ENCODE measurements at regions not wholly inside any gene's neighbourhood (a gene's known extent, or its start where the extent isn't known, plus 50 kb on each side); places are given as distances from the start of the nearest gene placed in this dataset.
"Not testable (repeated sequence)": the region's sequence is repeated elsewhere in the genome, so short reads cannot be mapped to it uniquely, and the experiment has no call there.

DNA sequence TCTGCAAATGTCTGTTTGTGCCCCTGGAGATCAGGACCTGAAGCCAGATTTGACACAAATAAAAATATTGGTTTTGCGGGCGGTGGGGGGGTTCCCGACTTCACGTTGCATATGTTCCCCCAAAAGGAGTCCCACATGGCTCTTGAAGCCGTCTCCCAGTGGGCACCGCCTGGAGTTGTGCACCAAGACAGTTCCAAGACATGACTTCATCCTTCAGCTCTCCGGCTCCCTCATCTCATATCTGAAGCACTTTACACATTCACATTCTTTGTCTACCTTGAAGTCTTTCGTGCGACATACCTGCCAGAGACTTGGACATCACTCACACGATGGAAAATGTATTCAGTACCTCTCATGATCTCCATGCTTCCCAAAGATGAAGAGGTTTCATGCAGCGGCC, 362.8 kb upstream of the FOXK1 start:
- no peak for DNase-seq (ENCODE audit: low spot score)

- DNase-seq (ENCODE audit: low spot score) = no peak
These were observed 356.4 kb upstream of the FOXK1 start for GRCh38 chr7:4325732-4326131.

GRCh38 chr7:4331711-4332110, 350.4 kb upstream of the FOXK1 start:
- no peak for DNase-seq (ENCODE audit: low spot score)

- no peak for DNase-seq (ENCODE audit: low spot score)
These were observed 343.5 kb upstream of the FOXK1 start for GRCh38 chr7:4338556-4338955.

GRCh38 chr7:4343272-4344247, 338.5 kb upstream of the FOXK1 start:
- no peak for DNase-seq (ENCODE audit: low spot score)

- DNase-seq (ENCODE audit: low spot score) = no peak
These were observed 337.1 kb upstream of the FOXK1 start for GRCh38 chr7:4345004-4345403.

- DNase-seq (ENCODE audit: low spot score) = no peak
These were observed 330.0 kb upstream of the FOXK1 start for GRCh38 chr7:4352069-4352468.

GRCh38 chr7:4361774-4362173, 320.3 kb upstream of the FOXK1 start:
- no peak for DNase-seq (ENCODE audit: low spot score)

DNA sequence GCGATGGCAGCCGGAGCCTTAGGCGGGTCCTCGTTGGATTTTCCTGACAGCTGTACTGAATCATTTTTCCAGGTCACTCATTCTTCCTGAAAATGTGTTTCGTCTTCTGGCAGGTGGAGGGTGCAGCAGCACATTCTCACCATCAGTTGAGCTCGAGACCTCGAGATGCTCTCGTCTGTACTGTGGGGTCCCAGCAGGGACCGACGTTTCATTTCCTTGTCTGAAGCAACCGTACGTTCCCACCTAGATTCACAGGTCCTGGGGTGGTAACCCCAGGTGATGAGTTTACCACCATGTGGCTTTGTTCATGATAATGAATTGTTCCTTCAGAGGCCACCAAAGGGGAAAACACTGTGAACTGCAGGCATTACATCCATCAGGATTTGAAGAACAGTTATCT, 298.5 kb upstream of the FOXK1 start:
- no peak for DNase-seq (ENCODE audit: low spot score)

GRCh38 chr7:4386190-4386589, 295.9 kb upstream of the FOXK1 start:
- no peak for DNase-seq (ENCODE audit: low spot score)

GRCh38 chr7:4391103-4391502, 291.0 kb upstream of the FOXK1 start:
- DNase-seq (ENCODE audit: low spot score) = not testable (repeated sequence)

DNA sequence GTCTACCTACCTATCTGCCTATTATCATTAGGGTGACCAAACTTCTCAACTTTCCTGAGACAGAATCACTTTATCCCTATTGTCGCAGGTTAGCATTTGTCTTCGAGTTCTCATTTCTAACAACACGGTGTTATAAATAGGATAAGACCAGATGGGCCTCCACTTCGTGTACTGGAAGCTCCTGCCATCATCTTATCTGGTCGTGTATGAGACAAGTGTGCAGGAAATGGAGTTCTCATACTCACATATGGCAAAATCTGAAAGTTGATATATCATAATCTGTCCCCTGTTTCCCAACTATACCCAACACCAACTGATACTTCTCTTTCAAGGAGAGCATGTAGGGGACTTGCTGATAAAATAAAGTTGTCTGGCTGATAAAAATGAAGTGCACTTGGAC, 287.4 kb upstream of the FOXK1 start:
- DNase-seq (ENCODE audit: low spot score) = no peak

DNA sequence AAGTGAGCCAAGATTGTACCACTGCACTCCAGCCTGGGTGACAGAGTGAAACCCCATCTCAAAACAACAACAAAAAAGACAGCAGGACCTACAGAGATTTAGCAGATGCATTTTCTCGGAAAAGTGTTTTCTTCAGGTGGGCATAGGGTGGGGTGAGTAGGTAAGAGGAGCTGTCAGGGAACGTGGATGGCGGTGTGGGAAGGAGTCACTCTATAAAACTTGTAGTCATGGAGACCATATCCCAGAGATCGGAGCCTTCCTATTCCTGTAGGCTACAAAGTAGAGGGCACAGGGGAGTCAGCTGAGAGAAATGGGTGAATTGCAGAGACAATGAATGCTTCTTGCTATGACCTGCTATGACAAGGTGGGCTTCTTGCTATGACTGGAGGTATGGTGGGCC, 283.0 kb upstream of the FOXK1 start:
- DNase-seq (ENCODE audit: low spot score) = no peak

- DNase-seq (ENCODE audit: low spot score) = no peak
These were observed 282.5 kb upstream of the FOXK1 start for GRCh38 chr7:4399596-4399995.

- peak; percentile 73 for DNase-seq (ENCODE audit: low spot score)
These were observed 275.6 kb upstream of the FOXK1 start for GRCh38 chr7:4406288-4407058.

DNA sequence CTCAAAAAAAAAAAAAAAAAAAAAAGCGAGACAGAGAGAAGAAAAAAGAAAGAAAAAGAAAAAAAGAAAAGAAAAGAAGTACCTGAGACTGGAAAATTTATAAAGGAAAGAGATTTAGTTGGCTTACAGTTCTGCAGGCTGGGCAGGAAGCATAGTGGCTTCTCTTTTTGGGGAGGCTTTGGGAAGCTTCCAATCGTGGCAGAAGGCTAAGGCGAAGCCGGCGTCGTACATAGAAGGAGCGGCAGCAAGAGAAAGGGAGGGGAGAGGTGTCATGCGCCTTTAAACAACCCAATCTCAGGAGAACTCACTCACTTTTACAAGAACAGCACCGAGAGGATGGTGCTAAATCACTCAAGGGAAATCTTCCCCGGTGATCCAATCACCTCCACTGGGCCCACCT, 272.1 kb upstream of the FOXK1 start:
- no peak for DNase-seq (ENCODE audit: low spot score)

DNA sequence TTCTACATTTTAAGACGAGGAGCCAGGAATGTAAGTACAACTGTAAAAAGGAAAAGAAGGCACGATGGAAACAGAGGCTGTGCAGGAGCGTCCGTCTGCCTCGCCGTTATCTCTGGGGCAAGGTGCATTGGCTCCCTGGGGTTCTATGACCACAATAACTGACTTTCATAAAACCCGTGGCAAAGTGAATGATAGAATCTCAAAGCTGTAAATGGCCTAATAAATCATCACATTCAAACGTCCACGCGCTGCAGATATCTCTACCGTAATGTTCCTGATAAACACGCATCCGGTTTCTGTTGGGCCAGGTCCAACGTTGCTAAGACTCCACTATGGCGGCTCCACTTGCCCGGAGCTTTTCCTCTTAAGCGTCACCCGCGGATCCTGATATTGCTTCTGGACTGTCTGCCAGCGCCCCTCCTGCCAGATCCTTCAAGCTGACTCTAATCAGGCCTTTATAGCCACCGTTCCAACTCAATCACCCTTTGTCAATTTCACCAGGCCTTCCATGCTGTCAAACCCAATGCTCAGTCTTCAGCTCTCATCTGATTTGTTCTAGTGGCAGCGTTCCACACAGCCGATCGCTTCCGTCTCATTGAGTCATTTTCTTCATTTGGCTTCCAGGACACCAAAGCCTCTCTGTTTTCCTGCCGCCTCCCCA, 265.6 kb upstream of the FOXK1 start:
- DNase-seq (ENCODE audit: low spot score) = peak; percentile 50

GRCh38 chr7:4428526-4428925, 253.6 kb upstream of the FOXK1 start:
- DNase-seq (ENCODE audit: low spot score) = no peak

- no peak for DNase-seq (ENCODE audit: low spot score)
These were observed 251.9 kb upstream of the FOXK1 start for GRCh38 chr7:4430227-4430626.

DNA sequence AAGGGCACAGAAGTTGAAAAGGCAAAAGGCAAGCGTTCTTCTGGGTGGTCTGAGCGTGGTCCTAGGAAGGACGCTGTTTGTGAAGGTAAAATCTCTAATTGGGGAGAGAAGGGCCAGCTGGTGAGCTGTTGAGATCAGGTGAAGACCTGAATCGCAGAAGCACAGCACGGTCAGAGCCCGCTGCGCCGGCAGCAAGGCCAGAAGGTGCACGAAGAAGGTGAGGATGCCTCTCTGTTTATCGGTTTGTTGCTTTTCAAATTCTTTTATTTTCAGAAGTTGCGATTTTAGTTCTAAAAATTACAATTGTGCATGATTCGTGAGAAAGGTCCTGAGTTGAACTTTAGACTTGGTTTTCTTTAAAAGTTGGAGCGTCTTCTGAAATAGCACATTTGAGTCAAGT, 247.8 kb upstream of the FOXK1 start:
- DNase-seq (ENCODE audit: low spot score) = no peak

- DNase-seq (ENCODE audit: low spot score) = no peak
These were observed 245.7 kb upstream of the FOXK1 start for GRCh38 chr7:4436361-4436895.

DNA sequence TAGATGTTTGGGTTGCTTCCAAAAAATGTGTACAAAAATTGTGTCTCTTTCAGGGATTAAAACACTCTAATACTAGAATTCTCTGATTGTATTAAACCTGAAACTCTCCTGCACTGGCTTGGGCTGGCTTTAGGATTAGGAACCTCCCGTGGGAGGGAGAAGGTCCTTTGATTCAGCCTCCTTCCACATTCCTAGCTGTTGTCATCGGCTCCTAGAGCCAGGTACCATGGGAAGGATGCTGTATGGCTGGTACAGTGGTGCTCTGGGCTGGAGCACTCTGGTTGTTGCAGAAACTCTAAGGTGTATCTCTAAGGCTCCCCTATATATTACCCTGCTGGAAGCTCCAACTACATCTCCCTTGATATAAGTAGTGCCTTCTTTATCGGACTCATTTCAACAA, 245.2 kb upstream of the FOXK1 start:
- no peak for DNase-seq (ENCODE audit: low spot score)

All from SW480 (cell line).